Hematopoietic multipotent progenitor cell treated with erythropoietin and hydrocortisone succinate and interleukin-3 and kit ligand, for 6 days (in vitro differentiated cells): ENCODE measurements at regions not wholly inside any gene's neighbourhood (a gene's known extent, or its start where the extent isn't known, plus 50 kb on each side); places are given as distances from the start of the nearest gene placed in this dataset.

Source experiments
- DNase-seq: peaks from one replicate; pipeline ENCODE4 v3.0.0-alpha.2; 2015

DNA sequence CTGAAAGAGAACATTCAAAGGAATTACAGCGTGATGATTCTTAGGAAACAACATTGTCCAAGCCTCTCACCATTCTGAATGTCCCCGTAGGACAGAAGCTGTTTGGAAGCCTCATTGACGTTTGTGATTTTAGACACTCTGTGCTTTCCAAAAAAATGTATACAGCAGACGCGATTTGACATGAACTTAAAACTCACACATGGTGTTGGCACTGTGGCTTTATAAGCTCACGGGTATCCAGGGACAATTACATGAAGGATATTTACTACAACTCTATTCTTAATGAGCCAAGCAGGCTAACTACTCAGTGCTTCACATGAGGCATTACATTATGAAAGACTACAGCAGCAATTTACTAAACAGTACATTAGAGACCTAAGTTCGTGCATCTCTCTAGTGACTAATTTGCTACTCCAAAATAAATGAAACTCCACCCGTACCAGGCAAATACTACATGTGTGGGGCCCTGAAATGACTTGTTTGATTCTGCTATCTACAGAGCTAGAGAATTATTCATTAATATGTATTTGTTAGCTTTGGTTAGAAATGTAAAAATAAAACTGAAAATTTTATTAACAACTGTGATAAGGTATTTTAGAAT lies 620.7 kb downstream of the SPRY1 start:
- no peak for DNase-seq

DNA sequence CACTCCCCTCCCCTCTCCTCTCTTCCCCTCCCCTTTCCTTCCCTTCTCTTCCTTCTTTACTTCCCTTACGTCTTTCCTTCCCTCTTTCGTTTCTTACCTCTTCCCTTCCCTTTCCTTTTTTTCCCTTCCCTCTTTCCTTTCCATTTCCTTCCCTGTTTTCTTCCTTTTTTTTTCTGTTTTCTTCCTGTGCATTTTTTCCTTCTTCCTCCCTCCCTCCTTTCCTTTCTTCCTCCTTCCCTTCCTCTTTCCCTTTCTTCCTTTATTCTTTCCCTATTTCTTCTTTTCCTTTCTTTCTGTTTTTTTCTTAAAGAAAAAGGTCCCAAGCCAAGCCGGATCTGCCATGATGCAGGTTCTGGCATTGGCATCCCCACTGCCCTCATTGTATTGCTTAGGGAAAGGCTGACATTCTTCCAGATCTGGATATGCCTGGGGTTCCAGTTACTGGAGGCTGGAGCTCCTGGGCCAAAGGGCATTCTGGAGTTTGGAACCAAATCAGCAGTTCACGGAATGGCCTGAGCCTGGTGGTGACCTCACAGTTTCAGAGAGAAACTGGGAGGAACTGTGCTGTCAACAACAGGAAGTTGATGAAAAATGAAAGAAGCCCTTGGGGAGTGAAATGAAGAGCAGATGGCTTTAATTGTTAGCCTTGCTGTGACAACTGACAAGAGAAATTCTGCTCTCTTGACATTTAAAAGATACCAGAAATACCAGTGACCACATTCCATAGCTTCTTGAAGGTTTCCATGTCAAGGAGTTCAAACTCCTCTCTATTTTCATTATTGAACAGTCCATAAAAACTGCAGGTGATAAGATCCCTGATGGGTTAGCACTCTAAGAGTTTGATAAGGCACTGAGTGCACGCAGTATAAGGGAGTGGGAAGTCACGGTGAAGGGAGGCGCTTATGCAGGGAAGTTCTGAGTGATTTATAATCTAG lies 622.1 kb downstream of the SPRY1 start:
- peak; percentile 33 for DNase-seq

DNA sequence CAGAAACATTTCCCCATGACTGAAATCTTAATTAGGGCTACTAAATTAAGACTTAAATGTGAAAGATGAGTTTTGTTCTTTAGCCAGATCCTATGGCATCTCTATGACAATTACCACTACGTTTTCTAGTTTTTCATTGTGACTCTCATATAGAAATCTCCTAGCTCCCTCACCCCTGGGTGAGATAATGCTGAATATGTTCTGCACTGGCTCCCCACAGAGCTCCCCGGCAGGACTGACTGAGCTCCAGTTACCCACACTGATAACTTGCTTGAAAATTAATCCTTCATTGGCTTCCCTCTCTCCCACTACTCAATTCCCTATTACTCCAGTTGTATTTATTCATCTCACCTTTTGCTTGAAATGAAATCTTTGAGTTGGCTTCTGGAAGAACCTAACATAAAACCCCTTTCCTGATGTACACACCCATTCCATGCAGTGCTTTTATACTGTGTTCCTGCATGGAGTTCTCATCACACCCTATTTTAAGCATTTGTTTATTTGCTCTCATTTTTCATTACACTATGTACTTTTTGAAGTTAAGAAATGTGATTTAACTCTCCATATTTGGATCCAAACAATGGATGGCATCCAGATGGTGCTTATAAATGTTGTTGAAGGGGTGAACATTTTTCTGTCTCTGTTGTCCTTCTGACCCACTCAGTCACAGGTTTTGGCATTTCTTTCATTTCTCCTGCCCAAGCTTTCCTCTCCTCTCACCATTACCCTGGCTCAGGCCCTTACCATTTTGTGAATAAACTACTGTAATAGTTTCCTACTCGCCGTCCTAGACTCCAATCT lies 623.4 kb downstream of the SPRY1 start:
- DNase-seq = no peak

DNA sequence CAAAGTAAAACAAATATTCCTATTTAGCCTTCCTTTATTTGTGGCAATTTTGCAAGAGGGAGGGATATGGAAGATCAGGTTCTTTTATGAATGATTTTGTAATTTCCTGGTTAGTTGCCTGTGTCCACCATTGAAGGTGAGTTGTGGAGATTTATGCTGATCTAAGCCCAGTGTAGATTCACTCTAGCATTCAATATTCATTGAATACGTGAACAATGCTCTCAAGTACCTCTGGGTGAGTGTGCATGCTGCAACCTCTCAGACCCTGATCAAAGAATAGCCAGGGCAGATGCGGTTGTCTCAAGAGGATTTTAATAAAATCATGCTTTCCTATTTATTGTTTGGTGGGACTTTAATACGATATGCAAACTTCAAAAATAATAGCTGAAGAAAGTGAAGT lies 628.4 kb downstream of the SPRY1 start:
- DNase-seq = no peak

DNA sequence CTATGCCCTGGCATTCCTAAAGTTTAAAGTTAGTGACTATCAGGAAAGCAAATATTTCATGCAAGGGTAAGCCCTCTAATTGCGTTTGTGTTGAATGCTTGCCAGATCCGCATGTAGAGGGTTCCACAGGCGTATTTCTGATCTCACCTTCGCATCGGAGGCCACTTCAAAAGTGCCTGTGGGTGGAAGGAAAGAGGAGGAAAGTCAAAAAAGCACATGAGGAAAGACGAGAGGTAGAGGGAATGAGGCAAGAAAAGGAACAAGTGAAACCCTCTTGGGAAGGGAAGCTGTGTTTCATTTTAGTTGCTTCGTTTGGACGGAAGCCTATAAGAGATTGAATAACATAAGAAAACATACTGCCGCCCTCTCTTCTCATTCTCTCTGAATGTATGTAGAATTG lies 628.8 kb downstream of the SPRY1 start:
- DNase-seq = no peak

DNA sequence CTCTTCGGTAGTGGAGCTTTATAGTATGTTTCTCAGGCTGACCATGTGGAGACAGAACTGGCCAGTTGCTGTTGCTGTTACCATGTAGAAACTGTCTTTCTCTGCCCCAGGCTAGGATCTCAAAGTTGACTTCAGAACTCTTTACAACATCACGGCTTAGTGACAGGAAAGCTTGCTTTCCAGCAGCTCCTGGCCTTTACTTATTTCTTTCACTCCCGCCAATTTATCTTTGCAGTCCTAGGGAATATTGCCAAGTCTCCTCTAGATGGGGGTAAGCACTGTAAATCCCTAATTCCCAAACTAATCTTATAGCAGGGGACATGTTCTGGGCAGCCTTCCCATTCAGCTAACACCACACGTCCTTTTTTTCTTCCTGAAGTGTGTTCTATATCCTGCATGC lies 631.6 kb downstream of the SPRY1 start:
- DNase-seq = no peak

DNA sequence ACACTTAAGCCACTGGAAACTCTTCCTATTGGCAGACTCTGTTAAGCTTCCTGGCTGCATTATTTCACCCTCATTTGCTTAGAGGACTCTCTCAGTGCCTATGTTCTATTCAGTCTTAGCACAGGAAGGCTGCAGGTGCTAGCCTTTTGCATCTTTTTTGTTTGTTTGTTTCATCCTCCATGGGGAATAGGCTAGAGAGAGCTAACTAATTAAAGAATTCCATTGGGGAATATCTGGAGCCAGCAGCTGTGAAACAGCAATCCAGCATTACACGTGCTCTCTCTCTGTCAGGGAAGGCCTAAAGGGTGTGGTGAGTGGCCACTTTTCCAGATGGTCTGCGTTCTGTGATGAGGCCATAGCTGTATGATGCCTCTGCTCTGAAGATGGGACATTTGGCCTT lies 633.6 kb downstream of the SPRY1 start:
- DNase-seq = no peak

DNA sequence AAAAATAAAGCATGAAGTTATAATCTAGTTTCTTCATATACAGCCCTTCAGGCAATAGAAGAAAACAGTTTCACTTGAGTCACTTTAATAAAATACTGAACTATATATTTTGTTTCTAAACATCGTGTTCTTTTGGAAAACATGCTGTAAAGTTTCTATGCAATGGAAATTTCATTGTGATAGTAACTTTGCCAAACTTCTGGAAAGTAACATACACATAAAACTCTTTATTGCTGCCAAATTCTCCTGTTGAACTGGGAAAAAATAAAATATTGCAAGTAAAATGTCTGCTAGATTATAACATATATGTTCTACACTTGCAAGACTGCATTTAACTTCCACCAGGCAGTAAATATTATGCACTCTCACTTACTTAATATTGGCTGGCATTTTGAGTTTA lies 635.4 kb downstream of the SPRY1 start:
- DNase-seq = no peak

DNA sequence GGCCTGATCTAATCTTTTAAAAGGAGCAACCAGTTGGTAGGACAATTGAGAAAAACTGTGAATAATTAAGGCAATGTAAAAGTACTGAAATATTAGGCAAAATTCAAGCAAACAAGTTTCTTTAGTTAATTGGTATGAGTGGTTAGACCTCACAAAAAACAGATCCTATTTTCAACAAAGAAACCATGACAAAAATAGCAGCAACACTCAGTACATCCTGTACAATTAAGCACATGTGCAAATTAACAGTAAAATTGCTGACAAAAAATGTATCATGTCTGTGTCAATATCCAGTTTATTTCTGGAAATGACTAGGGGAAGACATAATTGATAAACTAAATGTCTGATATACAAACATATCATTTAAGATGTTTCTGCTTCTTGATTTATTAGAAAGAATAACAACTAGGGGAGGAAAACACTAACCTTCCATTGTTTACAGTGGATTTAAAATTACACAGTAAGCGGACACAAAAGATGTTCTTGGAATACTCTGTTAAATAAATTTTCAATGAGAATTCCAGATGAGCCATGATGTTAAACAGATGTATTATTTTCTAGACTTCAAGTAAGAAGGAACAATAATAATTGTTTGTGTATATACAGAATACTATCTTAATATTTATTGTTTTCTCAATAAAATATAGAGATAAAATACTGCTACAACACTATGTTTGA lies 638.9 kb downstream of the SPRY1 start:
- DNase-seq = no peak

DNA sequence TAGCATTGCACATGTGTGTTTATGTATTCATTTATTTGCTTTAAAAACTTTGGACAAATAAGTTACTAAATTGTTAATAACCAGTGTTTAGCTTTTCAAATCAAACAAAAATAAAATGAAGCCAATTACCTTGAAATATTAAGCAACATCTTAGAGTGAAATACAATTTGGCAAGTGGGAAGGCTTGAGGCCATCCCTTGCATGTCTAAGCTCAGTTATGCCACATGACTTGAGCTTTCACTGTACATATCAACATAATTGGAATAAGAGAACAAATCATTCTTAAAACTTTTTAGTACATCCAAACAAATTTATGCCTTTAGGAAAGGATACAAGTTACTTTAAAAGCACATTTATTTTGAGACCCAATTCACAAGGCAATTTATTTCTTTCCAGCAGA lies 640.6 kb downstream of the SPRY1 start:
- no peak for DNase-seq

DNA sequence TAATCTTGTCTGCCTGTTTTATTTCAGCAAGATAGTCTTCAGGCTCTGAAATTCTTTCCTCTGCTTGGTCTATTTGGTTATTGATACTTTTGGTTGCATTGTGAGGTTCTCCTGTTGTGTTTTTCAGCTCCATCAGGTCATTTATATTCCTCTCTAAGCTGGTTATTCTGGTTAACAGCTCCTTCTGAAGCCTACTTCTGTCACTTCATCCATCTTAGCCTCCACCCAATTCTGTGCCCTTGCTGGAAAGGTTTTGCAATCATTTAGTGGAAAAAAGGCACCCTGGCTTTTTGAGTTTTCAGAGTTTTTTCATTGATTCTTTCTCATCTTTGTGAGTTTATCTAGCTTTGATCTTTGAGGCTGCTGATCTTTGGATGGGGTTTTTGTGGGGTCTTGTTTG lies 647.7 kb downstream of the SPRY1 start:
- no peak for DNase-seq

DNA sequence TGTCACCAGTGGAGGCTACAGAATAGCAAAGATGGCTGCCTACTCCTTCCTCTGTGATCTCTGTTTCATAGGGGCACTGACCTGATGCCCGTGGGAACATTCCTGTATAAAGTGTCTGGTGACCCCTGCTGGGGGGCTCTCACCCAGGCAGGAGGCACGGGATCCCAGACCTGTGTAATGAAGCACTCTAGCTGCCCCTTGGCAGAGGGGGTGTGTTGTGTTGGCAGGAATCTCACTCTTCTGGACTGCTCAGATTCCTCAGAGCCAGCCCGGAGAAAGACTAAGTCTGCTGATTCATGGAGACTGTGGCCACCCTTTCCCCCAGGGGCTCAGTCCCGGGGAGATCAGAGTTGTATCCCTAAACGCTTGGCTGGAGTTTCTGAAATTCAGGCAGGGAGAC lies 648.3 kb downstream of the SPRY1 start:
- no peak for DNase-seq

DNA sequence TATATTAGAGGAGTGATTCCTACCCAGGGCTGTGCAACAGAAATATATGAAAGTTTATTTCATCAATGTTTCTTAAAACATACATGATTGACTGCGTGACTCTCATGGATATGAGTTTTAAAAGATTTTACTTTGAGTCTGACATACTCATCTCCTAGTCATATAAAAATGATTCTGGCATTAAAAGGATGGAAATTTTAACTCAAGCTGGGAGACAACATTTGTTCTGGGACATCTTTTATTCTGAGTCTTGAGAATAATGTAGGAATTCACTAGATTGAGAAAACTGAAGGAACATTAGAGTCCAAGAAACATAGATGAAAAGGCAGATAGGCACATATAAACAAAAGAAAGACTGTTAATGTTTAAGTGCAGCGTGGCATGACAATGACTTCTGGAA lies 649.6 kb downstream of the SPRY1 start:
- no peak for DNase-seq

DNA sequence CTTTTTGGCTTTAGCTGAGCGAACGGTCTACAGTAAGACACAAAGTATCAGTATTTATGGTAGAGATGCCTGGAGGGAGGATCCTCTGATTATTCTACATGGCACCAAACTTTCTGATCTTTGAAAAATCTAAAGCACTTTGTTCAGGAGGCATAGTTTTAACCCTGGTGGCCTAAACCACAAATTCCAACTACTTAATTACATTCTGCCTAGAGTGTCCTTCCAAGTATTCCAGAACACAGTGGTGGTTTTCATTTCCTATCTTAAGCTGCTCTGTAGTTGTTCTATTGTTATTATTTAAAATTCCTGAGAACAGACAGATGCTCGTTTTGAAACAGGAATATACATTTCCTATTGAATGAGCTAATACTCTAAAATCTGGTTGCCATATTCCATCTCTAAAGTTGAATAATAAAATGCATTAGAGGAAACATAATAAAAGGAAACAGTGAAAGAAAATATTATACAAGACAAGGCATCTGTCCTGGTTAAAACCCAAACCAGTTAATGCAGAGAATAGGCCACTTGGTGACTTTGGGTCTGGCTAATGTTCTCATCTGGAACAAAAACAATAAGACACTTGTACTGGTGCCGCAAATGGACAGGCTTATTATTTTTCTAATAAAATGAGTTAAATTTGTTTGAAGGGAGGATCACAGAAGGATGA lies 657.4 kb downstream of the SPRY1 start:
- DNase-seq = no peak

DNA sequence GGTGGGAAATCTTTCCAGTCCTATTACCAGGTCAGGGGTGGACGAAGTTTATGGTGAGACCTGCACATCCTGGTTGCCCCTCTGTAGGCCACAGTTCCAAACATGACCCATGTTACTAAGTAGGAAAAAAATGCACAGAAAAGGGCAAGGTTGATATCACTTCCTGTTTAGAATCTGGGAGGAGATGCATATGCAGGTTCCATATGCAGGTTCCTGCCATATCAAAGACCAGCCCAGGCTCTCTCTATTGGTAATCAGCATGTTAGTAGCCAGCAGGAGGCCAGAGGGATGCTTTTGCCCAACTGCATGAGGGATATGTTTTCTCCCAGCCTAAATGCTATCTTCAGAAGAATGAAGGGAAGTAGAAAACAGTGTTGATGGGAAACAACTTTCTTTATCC lies 657.2 kb downstream of the ANKRD50 start:
- DNase-seq = no peak

DNA sequence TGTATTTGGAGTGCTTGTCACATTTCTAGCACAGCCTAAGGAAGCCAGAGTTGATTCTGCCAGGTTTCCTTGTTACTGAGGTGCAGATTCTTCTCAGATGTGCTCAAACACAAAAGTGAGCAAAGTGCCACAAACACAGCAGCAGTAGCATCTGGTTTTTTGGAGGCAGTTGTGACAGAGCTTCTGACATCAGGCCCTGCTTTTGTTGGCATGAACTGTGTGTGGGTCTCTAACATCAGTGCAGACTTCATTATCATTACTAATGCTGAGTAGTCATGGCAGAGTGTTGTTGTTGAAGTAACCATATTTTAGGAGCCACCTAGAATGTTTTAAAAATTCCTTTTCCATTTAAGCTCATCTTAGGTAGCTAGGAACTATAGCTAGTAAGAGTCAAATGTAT lies 656.6 kb downstream of the ANKRD50 start:
- no peak for DNase-seq

DNA sequence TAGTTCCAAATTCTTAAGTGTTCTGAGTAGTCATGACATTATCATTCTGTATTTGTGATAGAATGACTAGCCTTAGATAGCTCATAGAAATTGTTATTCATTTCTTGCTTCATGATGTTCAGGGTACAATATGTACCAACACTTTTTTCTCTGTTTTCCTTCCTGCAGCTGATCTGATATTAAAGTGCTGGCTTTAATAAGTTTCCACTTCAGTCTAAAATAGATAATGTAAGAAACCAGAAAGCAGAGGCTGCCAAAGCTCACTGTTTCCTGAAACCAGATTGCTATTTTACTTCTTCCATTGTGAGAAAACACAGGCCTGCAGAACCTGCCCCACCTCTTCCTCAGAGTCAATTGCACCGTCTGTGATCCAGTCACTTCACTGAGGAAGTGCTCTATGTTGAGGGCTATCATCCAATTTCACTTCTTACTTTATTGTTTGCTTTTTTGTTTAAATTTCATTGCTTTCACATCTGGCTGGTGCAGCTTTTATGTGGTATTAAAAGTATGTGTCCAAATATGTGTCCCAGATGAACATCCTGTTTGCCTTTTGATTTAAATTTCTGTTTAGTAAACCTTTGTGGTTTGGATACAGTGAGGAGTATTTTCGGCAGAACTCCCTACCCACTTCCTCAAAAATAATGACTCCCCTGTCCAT lies 652.1 kb downstream of the ANKRD50 start:
- DNase-seq = peak; percentile 7

DNA sequence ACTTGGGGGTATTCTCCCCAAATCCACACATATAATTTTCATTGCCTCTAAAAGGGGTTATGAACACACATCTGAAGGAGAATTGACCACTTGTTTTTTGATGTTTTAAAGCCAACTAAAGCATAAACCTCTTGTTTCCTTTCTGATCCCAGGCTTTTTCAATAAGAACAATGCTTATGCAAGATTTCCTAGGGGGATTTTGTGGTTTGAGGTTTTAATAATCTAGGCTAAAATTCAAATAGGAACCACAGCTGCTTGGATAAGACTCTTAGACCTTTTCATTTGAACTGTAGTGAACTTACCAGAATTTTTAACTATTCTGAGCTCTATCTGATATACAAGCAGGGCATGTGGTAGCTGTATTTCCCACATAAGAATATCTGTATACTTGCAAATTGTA lies 651.1 kb downstream of the ANKRD50 start:
- no peak for DNase-seq

DNA sequence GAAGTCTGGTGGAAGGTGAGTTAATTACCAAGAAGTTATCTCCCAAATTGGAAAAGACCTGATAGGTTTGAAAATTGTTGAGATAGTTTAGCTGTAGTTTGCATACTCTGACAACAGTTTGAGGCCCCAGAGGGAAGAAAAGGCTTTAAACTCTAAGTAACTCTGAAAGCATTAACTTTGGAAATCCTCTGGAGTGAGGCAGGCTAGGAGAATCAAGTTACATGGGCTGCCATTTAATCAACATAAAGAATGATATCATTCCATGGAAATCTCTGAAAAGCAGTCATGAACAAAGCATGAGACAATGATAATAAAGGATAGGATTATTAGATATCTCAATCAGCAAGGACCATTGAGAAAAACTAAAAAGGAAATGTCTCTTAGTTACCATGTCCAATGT lies 647.1 kb downstream of the ANKRD50 start:
- no peak for DNase-seq

DNA sequence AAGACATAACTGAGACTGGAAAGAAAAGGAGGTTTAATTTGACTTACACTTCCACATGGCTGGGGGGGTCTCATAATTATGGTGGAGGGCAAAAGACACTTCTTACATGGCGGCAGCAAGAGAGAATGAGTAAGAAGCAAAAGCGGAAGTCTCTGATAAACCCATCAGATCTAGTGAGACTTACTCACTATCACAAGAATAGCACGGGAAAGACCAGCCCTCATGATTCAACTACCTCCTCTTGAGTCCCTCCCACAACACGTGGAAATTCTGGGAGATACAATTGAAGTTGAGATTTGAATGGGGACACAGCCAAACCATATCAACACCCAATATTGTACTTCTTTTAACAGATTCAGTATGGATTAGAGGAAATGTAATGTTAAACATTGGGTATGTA lies 646.6 kb downstream of the ANKRD50 start:
- no peak for DNase-seq

DNA sequence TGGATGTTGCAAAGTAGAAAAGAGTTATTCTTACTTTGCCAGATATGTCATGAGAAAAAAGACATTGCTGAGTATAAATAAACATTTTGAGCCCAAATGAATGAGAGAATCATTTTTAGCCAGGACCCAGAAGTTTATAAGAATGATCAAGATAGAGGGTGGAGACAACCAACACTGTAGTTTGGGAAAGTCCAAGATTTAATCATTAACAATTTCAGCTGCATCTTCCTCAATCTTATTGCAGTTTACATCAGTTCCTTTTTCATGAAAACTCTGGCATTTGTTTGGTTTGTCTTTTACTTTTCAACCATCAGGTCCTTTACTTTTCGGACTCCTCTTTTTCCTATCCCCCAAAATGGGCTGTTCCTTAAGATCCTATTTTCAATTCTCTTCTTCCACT lies 645.9 kb downstream of the ANKRD50 start:
- no peak for DNase-seq

DNA sequence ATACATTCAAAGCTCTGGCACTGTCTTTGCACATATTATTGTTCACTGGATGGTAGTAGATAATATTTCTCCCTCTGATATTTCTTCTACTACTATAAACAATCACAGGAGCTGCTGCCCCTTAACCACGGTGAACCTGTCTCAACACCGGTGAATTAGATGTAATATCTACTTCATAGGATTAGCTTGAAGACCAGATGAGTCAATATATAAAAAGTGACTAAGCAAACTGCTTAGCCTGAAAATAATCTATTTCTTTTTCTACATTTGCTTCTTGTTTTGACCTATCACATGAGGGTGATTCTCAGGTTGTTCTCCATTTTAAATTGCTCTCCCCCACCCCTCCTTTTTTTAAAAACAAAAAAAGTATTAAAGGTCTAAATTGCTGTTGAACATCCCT lies 645.5 kb downstream of the ANKRD50 start:
- no peak for DNase-seq
